MM.1S (cell line): ENCODE measurements at regions not wholly inside any gene's neighbourhood (a gene's known extent, or its start where the extent isn't known, plus 50 kb on each side); places are given as distances from the start of the nearest gene placed in this dataset.
"Not testable (repeated sequence)": the region's sequence is repeated elsewhere in the genome, so short reads cannot be mapped to it uniquely, and the experiment has no call there.

Source experiments
- CTCF ChIP-seq: fragments of 300-600 bp; sonication (generic); IDR thresholded peaks from 2 replicates; pipeline ENCODE4 v1.5.1; 2016; ENCODE audit warnings: antibody characterized with exemption, low read length, mixed read lengths
- EZH2 ChIP-seq: fragments of 300-600 bp; sonication (generic); optimal IDR thresholded peaks from 2 replicates; pipeline ENCODE3; 2017; ENCODE audit warnings: low read depth, mild to moderate bottlenecking, antibody characterized with exemption, low read length, mixed read lengths
- EZH2phosphoT487 ChIP-seq: fragments of 300-600 bp; sonication (generic); IDR thresholded peaks from 2 replicates; pipeline ENCODE4 v1.6.1; 2018; ENCODE audit warnings: antibody characterized with exemption, low read length

GRCh38 chr12:47426678-47427309 lies 279.0 kb downstream of the RPAP3 start:
- not testable (repeated sequence) for TF ChIP-seq CTCF, EZH2phosphoT487, EZH2
